ENCODE measurements at regions not wholly inside any gene's neighbourhood (a gene's known extent, or its start where the extent isn't known, plus 50 kb on each side); places are given as distances from the start of the nearest gene placed in this dataset.

DNA sequence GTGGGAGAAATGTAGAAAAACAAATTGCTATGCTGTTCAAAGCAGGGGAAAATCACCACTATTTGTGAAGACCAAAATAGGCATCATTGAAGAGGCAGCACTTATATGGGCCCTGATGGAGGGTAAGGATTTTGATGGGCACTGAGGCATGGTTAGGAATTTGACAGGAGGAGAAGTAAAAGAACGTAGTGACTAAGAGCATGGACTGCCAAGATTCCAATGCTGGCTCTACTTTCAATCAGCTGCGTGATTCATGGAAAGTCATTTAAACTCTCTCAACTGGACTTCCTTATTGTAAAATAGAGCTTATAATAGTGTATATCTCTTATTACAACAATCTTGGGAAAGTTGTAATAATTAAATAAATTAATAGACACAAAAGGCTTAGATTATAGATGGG is 267.7 kb upstream of the G2E3 start:
- no peak for TF ChIP-seq POLR2A (IDR thresholded peaks at IDR 0.05)
- TF ChIP-seq CTCF (IDR thresholded peaks at IDR 0.05): no peak

DNA sequence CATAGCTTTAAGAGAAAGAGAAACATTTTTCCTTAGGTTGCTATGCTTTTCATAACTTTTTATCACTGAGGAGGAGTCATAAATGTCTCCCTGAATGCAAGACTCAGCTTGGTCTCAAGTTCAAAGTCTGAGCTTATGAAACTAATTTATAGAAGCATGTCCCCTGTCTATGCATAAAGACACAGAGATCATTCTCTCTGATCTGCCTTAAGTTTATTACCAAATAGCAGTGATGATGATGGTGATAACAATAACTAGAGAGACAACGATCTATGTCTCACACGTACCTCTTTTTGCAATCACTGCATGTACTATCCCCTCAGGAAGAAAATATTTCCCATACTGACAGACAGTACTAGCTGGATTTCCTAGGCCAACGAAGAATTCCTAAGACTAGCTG is 266.4 kb upstream of the G2E3 start:
- DNase-seq: no peak

More for the DNA sequence above, 267.7 kb upstream of the G2E3 start:
- DNase-seq: no peak
- Histone ChIP-seq H3K36me3 (replicated peaks in 1 of 2) (no peaks in the 10 kb centered on the region), H3K27me3 (no peaks in the 10 kb centered on the region), H3K4me3 (no peak overlapping the region), H3K27ac (no peak overlapping the region), H3K9me3 (replicated peaks in 1 of 3) (no peaks in the 10 kb centered on the region), H3K4me1 (replicated peaks in 1 of 2) (no peaks in the 10 kb centered on the region)
- intact Hi-C loops (cut with DNase I): no loop called here
- 55 to 68% (median 59%) methylated on average over 2 of the region's 2 CpGs for WGBS, 4 donors

DNA sequence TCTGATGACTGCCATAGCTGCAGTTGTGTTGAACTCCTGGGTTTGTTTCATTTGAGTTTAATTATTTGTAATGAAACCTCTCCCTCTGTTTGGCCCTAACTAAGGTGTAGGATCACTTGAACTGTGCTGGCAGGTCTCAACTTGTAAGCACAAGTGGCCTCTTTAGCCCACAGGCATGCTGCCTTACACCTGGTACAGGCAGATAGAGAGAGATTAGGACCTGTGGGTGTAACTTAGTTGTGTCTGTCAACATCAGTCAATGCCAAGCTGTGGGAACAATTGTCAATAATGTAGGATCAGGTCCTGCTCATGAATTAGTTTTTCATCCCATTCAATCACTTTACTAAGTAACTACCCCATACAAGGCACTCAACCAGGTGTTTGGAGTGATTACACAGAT is 263.0 kb upstream of the G2E3 start:
- no peak for TF ChIP-seq CTCF (IDR thresholded peaks at IDR 0.05)
- TF ChIP-seq POLR2A (IDR thresholded peaks at IDR 0.05): no peak
- intact Hi-C loops (cut with DNase I): no loop called here
- Histone ChIP-seq H3K4me3 (no peak overlapping the region), H3K27me3 (no peaks in the 10 kb centered on the region), H3K27ac (no peak overlapping the region), H3K36me3 (replicated peaks in 1 of 2) (no peaks in the 10 kb centered on the region), H3K4me1 (replicated peaks in 1 of 2) (no peaks in the 10 kb centered on the region), H3K9me3 (replicated peaks in 1 of 3) (no peaks in the 10 kb centered on the region)
- DNase-seq: no peak

More for the DNA sequence above, 266.4 kb upstream of the G2E3 start:
- WGBS, 4 donors: 66 to 82% (median 73%) methylated on average over 3 of the region's 3 CpGs
- intact Hi-C loops (cut with DNase I): no loop called here
- Histone ChIP-seq H3K27ac (no peak overlapping the region), H3K4me1 (replicated peaks in 1 of 2) (no peaks in the 10 kb centered on the region), H3K9me3 (replicated peaks in 1 of 3) (no peaks in the 10 kb centered on the region), H3K36me3 (replicated peaks in 1 of 2) (no peaks in the 10 kb centered on the region), H3K4me3 (no peak overlapping the region), H3K27me3 (no peaks in the 10 kb centered on the region)
- TF ChIP-seq CTCF (IDR thresholded peaks at IDR 0.05) (no peak), POLR2A (IDR thresholded peaks at IDR 0.05) (no peak)

- no peaks in the 10 kb centered on the region for H3K9me3 ChIP-seq (replicated peaks in 1 of 3)
- 62 to 78% (median 68%) methylated on average over 11 of the region's 11 CpGs for WGBS, 4 donors
- no peak overlapping the region for H3K4me3 ChIP-seq
- intact Hi-C loops (cut with DNase I): no loop called here
- TF ChIP-seq POLR2A (IDR thresholded peaks at IDR 0.05) (no peak), CTCF (IDR thresholded peaks at IDR 0.05) (no peak)
- DNase-seq: no peak
- no peaks in the 10 kb centered on the region for H3K36me3 ChIP-seq (replicated peaks in 1 of 2)
- no peak overlapping the region for H3K27ac ChIP-seq
- H3K27me3 ChIP-seq: no peaks in the 10 kb centered on the region
- H3K4me1 ChIP-seq (replicated peaks in 1 of 2): no peaks in the 10 kb centered on the region
Observed at GRCh38 chr14:30296931-30297405, 262.0 kb upstream of the G2E3 start.
